Neural crest cell (in vitro differentiated cells): ENCODE measurements at regions not wholly inside any gene's neighbourhood (a gene's known extent, or its start where the extent isn't known, plus 50 kb on each side); places are given as distances from the start of the nearest gene placed in this dataset.
"Not testable (repeated sequence)": the region's sequence is repeated elsewhere in the genome, so short reads cannot be mapped to it uniquely, and the experiment has no call there.

Source experiments
- DNase-seq: peaks from one replicate; pipeline ENCODE4 v3.0.0; 2021; ENCODE audit warnings: low read depth, mixed read lengths, low spot score
- H3K27ac Mint-ChIP-seq: one replicate; pipeline ENCODE4 v1.8.0; 2021; ENCODE audit warnings: mild to moderate bottlenecking, mixed read lengths; ENCODE audit not compliant: unreplicated experiment
- H3K27me3 Mint-ChIP-seq: 2 replicates; pipeline ENCODE4 v1.8.0; 2021; ENCODE audit warnings: low read depth, mild to moderate bottlenecking, mixed read lengths
- H3K36me3 Mint-ChIP-seq: 2 replicates; pipeline ENCODE4 v1.8.0; 2021; ENCODE audit warnings: low read depth, mild to moderate bottlenecking, mixed read lengths
- H3K4me1 Mint-ChIP-seq: 2 replicates; pipeline ENCODE4 v1.8.0; 2021; ENCODE audit warnings: mixed read lengths
- H3K4me3 Mint-ChIP-seq: one replicate; pipeline ENCODE4 v1.8.0; 2021; ENCODE audit warnings: mild to moderate bottlenecking, mixed read lengths
- H3K9me3 Mint-ChIP-seq: 2 replicates; pipeline ENCODE4 v1.8.0; 2021; ENCODE audit warnings: mixed read lengths
- CTCF ChIP-seq: fragments of 200-600 bp; sonication (generic); conservative IDR thresholded peaks from 2 replicates; pipeline ENCODE4 v1.5.0; 2021; ENCODE audit warnings: antibody characterized with exemption, mild to moderate bottlenecking

GRCh38 chr5:156208271-156208670, 118.7 kb upstream of the SGCD start:
- no peak for DNase-seq
- Mint-ChIP-seq H3K4me3 (no peak overlapping the region), H3K27ac (no peak overlapping the region), H3K9me3 (peaks cover 2% of the 10 kb centered on the region), H3K36me3 (no peaks in the 10 kb centered on the region), H3K4me1 (no peaks in the 10 kb centered on the region), H3K27me3 (peaks cover 4% of the 10 kb centered on the region)
- no peak for TF ChIP-seq CTCF

- no peak for DNase-seq
Observed at GRCh38 chr5:156218367-156219158, 108.4 kb upstream of the SGCD start.

GRCh38 chr5:156219483-156220005, 107.4 kb upstream of the SGCD start:
- Mint-ChIP-seq H3K27ac (no peak overlapping the region), H3K27me3 (no peaks in the 10 kb centered on the region), H3K36me3 (no peaks in the 10 kb centered on the region), H3K4me1 (no peaks in the 10 kb centered on the region), H3K9me3 (peaks cover 4% of the 10 kb centered on the region), H3K4me3 (no peak overlapping the region)
- no peak for DNase-seq
- no peak for TF ChIP-seq CTCF

More at GRCh38 chr5:156218367-156219158, 108.4 kb upstream of the SGCD start:
- Mint-ChIP-seq H3K27me3 (no peaks in the 10 kb centered on the region), H3K4me1 (no peaks in the 10 kb centered on the region), H3K4me3 (no peak overlapping the region), H3K36me3 (no peaks in the 10 kb centered on the region), H3K9me3 (peaks cover 4% of the 10 kb centered on the region), H3K27ac (no peak overlapping the region)
- TF ChIP-seq CTCF: no peak

GRCh38 chr5:156221816-156222215, 105.1 kb upstream of the SGCD start:
- no peak for DNase-seq
- H3K27ac Mint-ChIP-seq: no peak overlapping the region
- H3K36me3 Mint-ChIP-seq: no peaks in the 10 kb centered on the region
- H3K27me3 Mint-ChIP-seq: no peaks in the 10 kb centered on the region
- H3K4me3 Mint-ChIP-seq: no peak overlapping the region
- TF ChIP-seq CTCF: no peak
- H3K4me1 Mint-ChIP-seq: no peaks in the 10 kb centered on the region
- H3K9me3 Mint-ChIP-seq: peaks cover 3% of the 10 kb centered on the region

- no peaks in the 10 kb centered on the region for H3K36me3 Mint-ChIP-seq
- no peak overlapping the region for H3K27ac Mint-ChIP-seq
- TF ChIP-seq CTCF: no peak
- peaks cover 5% of the 10 kb centered on the region for H3K9me3 Mint-ChIP-seq
- no peaks in the 10 kb centered on the region for H3K4me1 Mint-ChIP-seq
- H3K4me3 Mint-ChIP-seq: no peak overlapping the region
- H3K27me3 Mint-ChIP-seq: peaks cover 3% of the 10 kb centered on the region
- DNase-seq: no peak
Observed at GRCh38 chr5:156223547-156223946, 103.4 kb upstream of the SGCD start.

- not testable (repeated sequence) for H3K4me3 Mint-ChIP-seq, H3K27ac Mint-ChIP-seq, H3K9me3 Mint-ChIP-seq, H3K27me3 Mint-ChIP-seq, H3K36me3 Mint-ChIP-seq, H3K4me1 Mint-ChIP-seq, DNase-seq
Observed at GRCh38 chr5:156226485-156226884, 100.5 kb upstream of the SGCD start.
